ENCODE measurements at regions not wholly inside any gene's neighbourhood (a gene's known extent, or its start where the extent isn't known, plus 50 kb on each side); places are given as distances from the start of the nearest gene placed in this dataset.

DNA sequence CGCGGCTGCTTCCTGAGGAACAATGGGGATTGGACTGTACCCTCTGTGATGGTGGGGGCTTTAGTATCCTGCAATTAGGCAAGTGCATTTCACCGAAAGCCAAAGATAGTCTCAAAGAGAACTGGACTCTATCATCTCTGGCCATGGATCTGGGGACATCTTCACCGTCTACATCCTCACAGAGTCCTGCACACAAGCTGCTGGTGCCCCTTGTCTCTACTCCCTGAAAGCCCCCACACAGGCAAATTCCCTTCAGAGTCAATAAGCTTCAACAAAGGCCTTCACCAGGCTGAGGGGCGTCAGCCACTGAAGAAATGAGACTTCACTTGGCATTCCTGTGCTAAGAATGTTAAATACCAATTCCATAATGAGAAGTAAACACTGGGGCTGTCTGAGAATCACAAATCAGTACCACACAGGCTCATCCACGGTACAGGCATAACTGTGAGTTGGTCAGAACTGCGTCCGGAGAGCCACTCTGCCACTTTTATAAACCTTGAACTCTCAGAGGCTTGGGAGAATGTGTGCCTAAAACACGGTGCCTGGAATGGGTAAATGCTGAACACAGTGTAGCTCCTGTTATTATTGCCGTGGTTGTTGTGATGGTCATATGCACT, 432.7 kb downstream of the ZNF521 start:
- H3K4me2 ChIP-seq, result no peak overlapping the region

DNA sequence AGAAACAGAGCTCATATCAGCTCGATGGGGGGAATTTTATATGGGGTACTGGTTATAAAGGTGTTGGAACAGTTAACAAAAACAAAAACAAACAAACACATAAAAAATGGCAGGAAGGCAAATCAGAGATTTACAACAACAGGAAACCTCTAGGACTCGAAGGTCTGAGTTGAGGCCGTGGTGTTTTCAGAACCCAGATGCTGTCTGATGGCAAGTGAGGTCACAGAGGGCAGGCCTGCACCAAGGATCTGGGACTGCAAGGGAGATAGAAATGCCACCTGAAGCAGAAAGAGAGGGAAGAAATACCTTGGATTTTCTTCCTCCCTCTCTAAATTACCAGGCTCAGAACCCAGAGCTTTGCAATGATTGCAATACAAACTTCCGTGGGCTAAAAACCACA, 429.5 kb downstream of the ZNF521 start:
- Histone ChIP-seq H3K9me3 (no peaks in the 10 kb centered on the region), H3K4me2 (no peak overlapping the region; the same call in 1 of the 2 replicates)
- TF ChIP-seq Cebpa-rat (IDR thresholded peaks at IDR 0.05), result no peak

More for the DNA sequence above, 432.7 kb downstream of the ZNF521 start:
- Histone ChIP-seq H3K9me3 (no peaks in the 10 kb centered on the region), H3K9ac (no peak overlapping the region), H3K36me3 (no peaks in the 10 kb centered on the region), H3K27me3 (no peaks in the 10 kb centered on the region), H3K4me1 (0 out of 2 replicates have a peak, but pooled peaks cover 10% of the 10 kb centered on the region), H3K4me3 (no peak overlapping the region), H3K27ac (no peak overlapping the region), H4K20me1 (no peaks in the 10 kb centered on the region)
- no peak for TF ChIP-seq Cebpa-rat (IDR thresholded peaks at IDR 0.05)

DNA sequence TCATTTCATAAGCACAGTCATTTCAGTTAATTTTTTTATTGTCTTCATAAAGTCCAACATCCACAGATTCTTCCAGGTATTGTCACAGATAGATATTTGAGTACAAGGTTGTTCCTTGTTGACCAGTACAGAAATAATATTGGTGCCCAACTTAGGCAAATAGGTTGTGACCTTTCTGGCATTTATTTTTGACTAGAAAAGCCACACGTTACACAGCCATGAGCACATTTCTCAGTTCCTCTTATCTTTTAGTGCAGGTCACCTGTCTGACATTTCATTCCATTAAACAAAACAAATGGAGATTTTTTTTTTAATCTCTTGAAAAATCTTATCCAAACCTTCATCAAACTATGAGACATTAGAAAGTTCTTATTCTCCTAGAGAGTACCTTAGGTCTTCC, 428.8 kb downstream of the ZNF521 start:
- no peak overlapping the region for H3K4me3 ChIP-seq
- H3K36me3 ChIP-seq, result no peaks in the 10 kb centered on the region
- H3K4me2 ChIP-seq, result no peak overlapping the region
- no peaks in the 10 kb centered on the region for H3K27me3 ChIP-seq
- H4K20me1 ChIP-seq, result no peaks in the 10 kb centered on the region
- peaks cover 10% of the 10 kb centered on the region; the same call in 1 of the 2 replicates for H3K4me1 ChIP-seq
- no peak for TF ChIP-seq Cebpa-rat (IDR thresholded peaks at IDR 0.05)
- H3K9ac ChIP-seq, result no peak overlapping the region
- no peaks in the 10 kb centered on the region for H3K9me3 ChIP-seq
- H3K27ac ChIP-seq, result no peak overlapping the region

More for the DNA sequence above, 429.5 kb downstream of the ZNF521 start:
- Histone ChIP-seq H3K27ac (no peak overlapping the region), H3K36me3 (no peaks in the 10 kb centered on the region), H4K20me1 (no peaks in the 10 kb centered on the region), H3K9ac (no peak overlapping the region), H3K27me3 (no peaks in the 10 kb centered on the region), H3K4me1 (0 out of 2 replicates have a peak, but pooled peaks cover 10% of the 10 kb centered on the region), H3K4me3 (no peak overlapping the region)

DNA sequence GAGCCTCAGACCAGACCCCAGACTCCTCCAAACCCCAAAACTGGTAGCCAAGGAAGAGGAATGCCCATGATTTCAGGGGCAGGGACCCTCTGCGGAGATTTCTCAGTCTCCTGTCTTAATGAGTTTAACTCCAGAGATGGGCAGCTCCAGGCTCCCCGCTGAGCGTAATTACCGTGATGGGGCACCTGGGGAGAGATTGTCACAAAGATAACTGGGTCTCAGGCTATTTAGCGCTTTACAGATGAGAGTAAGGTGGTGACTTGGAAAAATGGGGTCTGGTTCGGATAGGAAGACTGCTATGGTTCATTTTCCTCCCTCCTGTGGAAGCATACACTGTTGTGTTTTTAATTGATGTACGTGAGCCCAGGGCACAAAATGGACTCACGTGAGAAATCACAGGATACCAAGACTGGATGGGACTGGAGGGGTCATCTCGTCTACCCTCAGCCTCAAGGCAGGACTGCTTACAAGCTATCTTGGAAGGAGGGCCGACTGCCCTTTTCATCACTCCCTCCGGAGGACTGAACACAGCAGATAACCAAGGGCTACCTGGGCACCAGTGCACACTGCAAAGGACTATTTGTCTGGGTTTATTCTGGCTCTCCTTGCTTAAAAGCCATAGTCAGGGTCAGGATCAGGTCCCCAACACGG, 427.8 kb downstream of the ZNF521 start:
- Histone ChIP-seq H3K27me3 (no peaks in the 10 kb centered on the region), H3K4me1 (peaks cover 18% of the 10 kb centered on the region), H3K36me3 (no peaks in the 10 kb centered on the region)

DNA sequence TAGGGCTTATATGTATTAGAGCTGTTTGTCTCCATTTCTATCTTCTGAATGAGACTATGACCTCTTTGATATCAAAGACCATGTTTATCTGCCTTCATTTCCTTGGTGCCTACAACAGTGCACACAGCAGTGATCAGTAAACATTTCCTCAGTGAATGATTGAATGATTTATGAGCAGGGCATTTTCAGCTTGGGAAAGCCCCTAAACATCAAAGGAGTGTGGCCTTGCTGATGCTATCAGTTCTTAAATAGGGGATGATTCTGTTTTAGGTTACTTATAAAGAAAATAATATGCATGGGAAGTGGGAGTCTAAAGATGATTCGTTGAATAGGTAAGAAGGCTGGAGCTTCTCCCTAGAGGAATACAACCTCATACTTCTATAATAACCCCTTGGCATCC, 425.3 kb downstream of the ZNF521 start:
- TF ChIP-seq Cebpa-rat (IDR thresholded peaks at IDR 0.05), result no peak
- no peaks in the 10 kb centered on the region for H3K36me3 ChIP-seq
- H3K4me2 ChIP-seq, result no peak overlapping the region
- no peak overlapping the region for H3K4me3 ChIP-seq
- H3K9me3 ChIP-seq, result no peaks in the 10 kb centered on the region
- H3K27me3 ChIP-seq, result no peaks in the 10 kb centered on the region
- H3K9ac ChIP-seq, result no peak overlapping the region
- no peaks in the 10 kb centered on the region for H4K20me1 ChIP-seq
- no peak overlapping the region for H3K27ac ChIP-seq
- peaks cover 18% of the 10 kb centered on the region for H3K4me1 ChIP-seq

More for the DNA sequence above, 427.8 kb downstream of the ZNF521 start:
- H3K9ac ChIP-seq, result no peak overlapping the region
- H4K20me1 ChIP-seq, result no peaks in the 10 kb centered on the region
- no peak overlapping the region for H3K4me3 ChIP-seq
- H3K4me2 ChIP-seq, result no peak overlapping the region
- no peak for TF ChIP-seq Cebpa-rat (IDR thresholded peaks at IDR 0.05)
- no peaks in the 10 kb centered on the region for H3K9me3 ChIP-seq
- no peak overlapping the region for H3K27ac ChIP-seq

DNA sequence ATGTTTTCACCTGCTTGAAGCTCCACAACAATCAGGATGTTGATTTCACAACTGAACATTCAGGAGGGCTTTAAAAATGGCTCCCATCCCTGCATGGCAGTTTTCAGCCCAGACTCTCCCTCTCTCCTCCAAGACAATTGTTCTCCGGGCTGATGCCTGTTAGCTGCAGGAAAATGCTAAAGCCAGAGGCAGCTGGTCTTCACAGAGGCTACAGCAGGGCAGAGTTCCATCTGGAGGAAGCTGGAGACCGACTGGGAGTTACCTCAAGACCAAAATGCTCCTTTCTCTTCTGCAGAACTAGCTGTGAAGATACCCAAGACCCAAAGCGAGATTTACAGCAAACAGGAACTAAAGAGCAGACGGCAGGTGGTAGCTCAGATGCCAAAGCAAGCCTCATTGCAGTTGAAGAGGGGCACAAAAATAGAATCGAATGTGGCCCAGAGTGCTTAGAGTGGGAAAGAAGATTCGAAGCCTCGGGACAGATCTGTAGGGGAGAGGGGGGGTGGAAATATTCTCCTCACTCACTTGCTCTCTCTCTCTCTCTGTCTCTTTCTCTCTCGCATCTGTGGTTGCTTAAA, 423.6 kb downstream of the ZNF521 start:
- Histone ChIP-seq H3K4me2 (no peak overlapping the region), H3K9me3 (no peaks in the 10 kb centered on the region), H3K4me3 (no peak overlapping the region), H3K36me3 (no peaks in the 10 kb centered on the region), H4K20me1 (no peaks in the 10 kb centered on the region), H3K27me3 (no peaks in the 10 kb centered on the region), H3K4me1 (peaks cover 9% of the 10 kb centered on the region), H3K9ac (no peak overlapping the region), H3K27ac (no peak overlapping the region)
- TF ChIP-seq Cebpa-rat (IDR thresholded peaks at IDR 0.05), result no peak

DNA sequence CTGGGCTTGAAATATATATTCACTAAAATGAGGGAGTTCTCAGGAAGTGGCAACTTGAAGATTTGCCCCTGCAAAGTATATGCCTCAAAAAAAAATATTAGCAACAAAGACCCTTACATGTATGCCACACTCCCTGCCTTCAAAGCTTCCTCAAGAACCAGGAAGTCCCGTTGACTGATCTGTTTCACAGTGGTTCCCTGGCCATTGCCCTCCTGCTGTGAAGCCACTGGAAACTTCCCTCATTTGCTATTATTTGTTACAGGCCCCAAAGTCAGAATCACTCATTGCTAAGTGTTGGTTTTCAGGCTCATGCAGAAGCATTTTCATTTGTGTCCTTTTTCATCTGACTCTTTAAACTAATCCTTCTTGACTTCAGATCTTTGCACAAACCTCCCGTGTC, 421.5 kb downstream of the ZNF521 start:
- Histone ChIP-seq H3K36me3 (no peaks in the 10 kb centered on the region), H4K20me1 (no peaks in the 10 kb centered on the region), H3K27ac (no peak overlapping the region), H3K4me1 (peaks cover 15% of the 10 kb centered on the region), H3K27me3 (no peaks in the 10 kb centered on the region), H3K9me3 (no peaks in the 10 kb centered on the region), H3K9ac (no peak overlapping the region), H3K4me2 (no peak overlapping the region), H3K4me3 (no peak overlapping the region)
- no peak for TF ChIP-seq Cebpa-rat (IDR thresholded peaks at IDR 0.05)

DNA sequence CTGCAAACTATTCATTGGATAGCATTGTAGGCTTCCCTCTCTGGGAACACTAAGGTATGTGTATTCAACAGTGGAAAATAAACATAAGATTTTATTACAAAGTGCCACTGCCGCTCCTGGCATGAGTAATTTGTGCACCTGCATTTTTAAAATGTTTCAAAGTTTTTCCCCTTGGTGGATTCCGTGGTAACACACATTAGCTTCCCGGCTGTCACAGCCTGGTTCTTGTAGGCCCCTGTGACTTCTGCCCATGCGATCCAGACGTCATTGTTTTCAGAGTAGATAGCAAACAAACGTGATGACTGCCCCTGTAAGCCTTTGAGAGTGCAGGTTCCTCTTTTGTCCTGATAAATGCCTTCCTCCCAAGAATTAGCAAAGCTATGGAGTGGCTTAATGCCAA, 421.0 kb downstream of the ZNF521 start:
- peaks cover 17% of the 10 kb centered on the region for H3K4me1 ChIP-seq
- H3K9me3 ChIP-seq, result no peaks in the 10 kb centered on the region
- no peak overlapping the region for H3K4me3 ChIP-seq
- no peak overlapping the region for H3K27ac ChIP-seq
- TF ChIP-seq Cebpa-rat (IDR thresholded peaks at IDR 0.05), result no peak
- no peak overlapping the region for H3K4me2 ChIP-seq
- H4K20me1 ChIP-seq, result no peaks in the 10 kb centered on the region
- no peak overlapping the region for H3K9ac ChIP-seq
- H3K27me3 ChIP-seq, result no peaks in the 10 kb centered on the region
- H3K36me3 ChIP-seq, result no peaks in the 10 kb centered on the region

DNA sequence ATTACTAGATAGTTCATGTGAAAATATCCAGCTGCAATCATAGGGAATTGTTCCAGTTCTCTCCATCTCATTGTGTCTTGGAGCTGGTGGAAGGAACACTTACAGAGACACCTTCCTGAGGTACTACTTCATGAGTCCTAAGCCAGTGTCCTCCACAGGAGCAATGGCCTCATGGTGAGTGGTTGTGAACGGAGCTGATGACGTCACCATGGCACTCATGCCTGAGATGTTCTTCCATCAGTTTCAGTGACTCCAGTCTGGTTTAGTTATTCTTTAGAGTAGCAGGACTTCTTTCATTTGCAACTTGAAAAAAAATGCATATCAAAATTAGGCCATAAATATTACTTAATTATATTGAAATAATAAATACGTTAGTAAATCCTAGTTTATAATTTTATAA, 418.6 kb downstream of the ZNF521 start:
- Histone ChIP-seq H3K27ac (no peak overlapping the region), H3K4me1 (peaks cover 19% of the 10 kb centered on the region), H3K36me3 (no peaks in the 10 kb centered on the region), H3K9ac (no peak overlapping the region), H3K27me3 (no peaks in the 10 kb centered on the region), H3K9me3 (no peaks in the 10 kb centered on the region), H3K4me3 (no peak overlapping the region), H3K4me2 (no peak overlapping the region), H4K20me1 (no peaks in the 10 kb centered on the region)
- TF ChIP-seq Cebpa-rat (IDR thresholded peaks at IDR 0.05), result no peak

DNA sequence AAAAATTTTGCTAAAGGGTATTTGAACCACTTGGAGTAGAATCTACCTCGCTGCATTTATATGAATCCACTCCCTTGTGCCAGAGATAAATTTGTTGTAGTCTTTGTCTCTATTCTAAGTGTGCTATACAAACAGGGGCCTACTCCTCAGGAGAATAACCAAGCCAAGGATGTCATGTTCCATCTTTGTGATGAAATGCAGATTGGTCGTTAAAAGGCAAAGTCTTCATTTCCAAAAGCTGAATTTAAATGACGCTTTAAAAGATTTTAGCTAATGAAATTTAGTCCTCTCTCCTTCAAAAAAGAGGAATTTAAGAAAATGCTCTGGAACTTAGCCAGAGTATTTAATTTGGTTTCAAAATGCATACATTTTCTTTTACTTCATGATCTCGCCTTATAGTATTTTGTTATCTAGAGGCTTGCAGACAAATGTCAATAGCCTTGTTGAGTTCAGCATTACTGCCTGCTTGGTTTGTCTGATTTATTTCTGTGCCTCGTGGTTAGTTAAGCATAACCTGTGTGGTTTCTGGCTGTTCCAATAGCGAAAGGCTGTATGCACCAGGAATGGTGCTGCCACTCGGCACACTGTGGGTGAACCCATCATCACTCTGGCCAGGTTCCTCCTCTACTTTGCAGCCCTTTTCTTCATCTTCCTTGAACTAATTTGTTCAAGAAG, 417.6 kb downstream of the ZNF521 start:
- Histone ChIP-seq H3K9ac (no peak overlapping the region), H3K9me3 (no peaks in the 10 kb centered on the region), H3K4me3 (no peak overlapping the region), H3K4me2 (no peak overlapping the region), H3K27me3 (no peaks in the 10 kb centered on the region), H3K4me1 (peaks cover 13% of the 10 kb centered on the region), H3K27ac (no peak overlapping the region), H4K20me1 (no peaks in the 10 kb centered on the region), H3K36me3 (no peaks in the 10 kb centered on the region)
- TF ChIP-seq Cebpa-rat (IDR thresholded peaks at IDR 0.05), result no peak

Measured in BLaER1 (cell line).